SK-N-SH treated with all-trans-retinoic acid at 6 μM for 48 hours (cell line): ENCODE measurements at regions not wholly inside any gene's neighbourhood (a gene's known extent, or its start where the extent isn't known, plus 50 kb on each side); places are given as distances from the start of the nearest gene placed in this dataset.

Experiments
- ARNTL ChIP-seq: fragments of 450-650 bp; formaldehyde crosslinking; IDR thresholded peaks from 2 replicates; pipeline ENCODE4 v1.5.0; 2020; ENCODE audit warnings: low read depth, mild to moderate bottlenecking, moderate library complexity, borderline replicate concordance
- BACH2 ChIP-seq: fragments of 250-450 bp; sonication (Bioruptor Pico); IDR thresholded peaks from 2 replicates; pipeline ENCODE4 v1.9.0; 2021; ENCODE audit warnings: mild to moderate bottlenecking, borderline replicate concordance
- CREB5 ChIP-seq: fragments of 250-450 bp; sonication (Bioruptor Pico); IDR thresholded peaks from 2 replicates; pipeline ENCODE4 v1.5.1; 2020; ENCODE audit warnings: low read depth, mild to moderate bottlenecking, moderate library complexity
- GLIS3 ChIP-seq: fragments of 250-450 bp; sonication (Bioruptor Pico); IDR thresholded peaks from 2 replicates; pipeline ENCODE4 v1.5.0; 2020; ENCODE audit warnings: mild to moderate bottlenecking, moderate library complexity
- ISL1 ChIP-seq: fragments of 250-450 bp; sonication (Bioruptor Pico); IDR thresholded peaks from 2 replicates; pipeline ENCODE4 v2.1.2; 2022; ENCODE audit warnings: mild to moderate bottlenecking, moderate library complexity
- PATZ1 ChIP-seq: fragments of 250-450 bp; sonication (Bioruptor Pico); IDR thresholded peaks from 2 replicates; pipeline ENCODE4 v1.8.0; 2020; ENCODE audit warnings: mild to moderate bottlenecking, moderate library complexity, borderline replicate concordance
- POU6F1 ChIP-seq: fragments of 250-450 bp; sonication (Bioruptor Pico); IDR thresholded peaks from 2 replicates; pipeline ENCODE4 v1.8.0; 2021; ENCODE audit warnings: low read depth, mild to moderate bottlenecking, moderate library complexity, borderline replicate concordance
- RARB ChIP-seq: fragments of 250-450 bp; sonication (Bioruptor Pico); IDR thresholded peaks from 2 replicates; pipeline ENCODE4 v1.8.0; 2021; ENCODE audit warnings: mild to moderate bottlenecking, moderate library complexity
- TCF4 ChIP-seq: fragments of 250-450 bp; sonication (Bioruptor Pico); IDR thresholded peaks from 2 replicates; pipeline ENCODE4 v1.8.0; 2021; ENCODE audit warnings: mild to moderate bottlenecking, moderate library complexity, borderline replicate concordance
- TSHZ2 ChIP-seq: fragments of 250-450 bp; sonication (Bioruptor Pico); IDR thresholded peaks from 2 replicates; pipeline ENCODE4 v1.5.0; 2020; ENCODE audit warnings: mild to moderate bottlenecking, moderate library complexity
- ZNF8 ChIP-seq: fragments of 450-650 bp; formaldehyde crosslinking; IDR thresholded peaks from 2 replicates; pipeline ENCODE4 v1.5.0; 2020; ENCODE audit warnings: mild to moderate bottlenecking, moderate library complexity

GRCh38 chr16:16791051-16791450 is 412.1 kb downstream of the NPIPA7 start:
- no peak for TF ChIP-seq BACH2 (CRISPR knock-in tag)
- TF ChIP-seq ARNTL (CRISPR knock-in tag), result no peak
- no peak for TF ChIP-seq TSHZ2 (CRISPR knock-in tag)
- no peak for TF ChIP-seq TCF4
- TF ChIP-seq GLIS3 (CRISPR knock-in tag), result no peak
- TF ChIP-seq ISL1 (CRISPR knock-in tag), result no peak
- no peak for TF ChIP-seq CREB5
- no peak for TF ChIP-seq ZNF8 (CRISPR knock-in tag)
- TF ChIP-seq RARB, result no peak
- no peak for TF ChIP-seq POU6F1 (CRISPR knock-in tag)
- TF ChIP-seq PATZ1, result no peak
